ENCODE measurements at regions not wholly inside any gene's neighbourhood (a gene's known extent, or its start where the extent isn't known, plus 50 kb on each side); places are given as distances from the start of the nearest gene placed in this dataset.

DNA sequence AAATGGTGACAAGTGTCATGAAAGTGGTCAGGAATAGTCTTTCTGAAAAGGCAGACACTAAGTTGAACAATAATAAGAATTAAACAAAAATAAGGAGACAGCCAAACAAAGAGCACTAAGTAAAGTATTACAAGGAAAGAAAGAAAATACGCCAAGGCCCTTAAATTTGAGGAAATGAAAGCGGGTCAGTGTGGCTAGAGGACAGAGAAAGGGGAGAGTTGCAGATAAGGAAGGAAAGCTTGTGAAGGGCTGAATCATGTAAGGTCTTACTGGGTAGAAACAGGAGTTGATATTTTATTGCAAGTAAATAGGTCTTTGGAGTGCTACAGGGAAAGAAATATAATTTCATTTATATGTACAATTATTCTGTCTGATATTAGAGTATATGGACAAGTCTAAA lies 732.1 kb downstream of the EPHA7 start:
- TF ChIP-seq POLR2AphosphoS5 (IDR thresholded peaks at IDR 0.05; ENCODE audit: low read depth, low read length) (no peak), TAF1 (IDR thresholded peaks at IDR 0.05; ENCODE audit: borderline replicate concordance, low read depth, low read length) (no peak), POLR2A (IDR thresholded peaks at IDR 0.05; ENCODE audit: low read depth, low read length) (no peak)
